K562 (cell line): ENCODE measurements at regions not wholly inside any gene's neighbourhood (a gene's known extent, or its start where the extent isn't known, plus 50 kb on each side); places are given as distances from the start of the nearest gene placed in this dataset.
A peak's percentile ranks its signal among the peaks of the same experiment; 100 is the strongest.

Source experiments
- CHD4 ChIP-seq: fragments of 200-600 bp; sonication (generic); IDR thresholded peaks from 3 replicates; pipeline ENCODE4 v1.6.1; 2012; ENCODE audit warnings: low read depth, mild to moderate bottlenecking, mixed read lengths, low read length, inconsistent platforms; ENCODE audit not compliant: insufficient read depth, insufficient replicate concordance, poor library complexity, severe bottlenecking
- HMBOX1 ChIP-seq: sonication (generic); IDR thresholded peaks from 2 replicates; pipeline ENCODE4 v1.6.1; 2016
- KLF13 ChIP-seq: fragments of 450-650 bp; IDR thresholded peaks from 2 replicates; pipeline ENCODE4 v1.6.1; 2016; ENCODE audit warnings: missing genetic modification characterization, low read depth, mild to moderate bottlenecking, missing compliant biosample characterization, moderate library complexity, borderline replicate concordance
- RFX5 ChIP-seq: IDR thresholded peaks from 2 replicates; pipeline ENCODE4 v1.6.1; 2011; ENCODE audit warnings: low read depth, mild to moderate bottlenecking, improper control_type of control experiment, low read length
- SAFB2 ChIP-seq: fragments of 200-400 bp; formaldehyde crosslinking; IDR thresholded peaks from 2 replicates; pipeline ENCODE4 v1.6.1; 2018; ENCODE audit warnings: borderline replicate concordance, low read length, low read depth, moderate library complexity; ENCODE audit not compliant: severe bottlenecking
- ZBTB17 ChIP-seq: fragments of 450-650 bp; formaldehyde crosslinking; IDR thresholded peaks from 2 replicates; pipeline ENCODE4 v1.4.0; 2020; ENCODE audit warnings: mild to moderate bottlenecking
- ZNF263 ChIP-seq: sonication (generic); formaldehyde crosslinking; IDR thresholded peaks from 2 replicates; pipeline ENCODE4 v1.8.0; 2022; ENCODE audit warnings: mild to moderate bottlenecking, missing genetic modification reagents, borderline replicate concordance
- ZNF668 ChIP-seq: fragments of 250-450 bp; sonication (Bioruptor Pico); IDR thresholded peaks from 2 replicates; pipeline ENCODE4 v1.8.0; 2022; ENCODE audit warnings: mild to moderate bottlenecking, inconsistent platforms
- ZSCAN29 ChIP-seq: fragments of 450-650 bp; IDR thresholded peaks from 2 replicates; pipeline ENCODE4 v1.6.1; 2017
- TF ChIP-seq, protein P1 (sequence below): sonication (generic); formaldehyde crosslinking; IDR thresholded peaks from 2 replicates; pipeline ENCODE4 v1.8.0; 2022; ENCODE audit warnings: missing genetic modification reagents, mild to moderate bottlenecking, borderline replicate concordance
- TF ChIP-seq, protein P2 (sequence below): fragments of 200-800 bp; sonication (Bioruptor generic); IDR thresholded peaks from 2 replicates; pipeline ENCODE4 v1.6.1; 2017; ENCODE audit warnings: missing genetic modification characterization, missing compliant biosample characterization

DNA sequence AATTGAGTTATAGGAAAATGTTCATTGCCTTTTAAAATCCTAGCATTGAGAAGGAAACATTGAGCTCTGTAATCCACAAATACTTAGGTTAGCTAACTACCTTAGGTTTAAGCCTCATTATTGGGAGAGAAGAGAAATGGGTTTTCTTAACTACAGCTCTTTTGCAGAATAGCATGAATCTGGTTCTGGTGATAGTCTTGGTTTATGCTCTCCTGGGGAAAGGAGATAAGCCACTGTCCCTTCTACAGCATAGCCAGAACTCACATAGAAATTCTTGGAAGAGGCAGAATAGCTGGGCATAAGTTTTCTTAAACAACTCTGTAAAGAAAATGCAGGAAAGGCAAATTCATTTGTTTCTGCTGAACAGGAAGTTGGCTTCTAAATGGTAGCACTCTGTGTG, 378.6 kb upstream of the CHRM2 start (continued):
- TF ChIP-seq KLF13 (tag) (no peak), SAFB2 (no peak), ZSCAN29 (0 out of 2 replicates have a peak, but pooled peaks have one; percentile 18), ZNF263 (CRISPR knock-in tag) (no peak), ZNF668 (CRISPR knock-in tag) (no peak), CHD4 (no peak), HMBOX1 (peak; percentile 94), ZBTB17 (no peak), RFX5 (no peak)
- TF ChIP-seq, protein P1, sequence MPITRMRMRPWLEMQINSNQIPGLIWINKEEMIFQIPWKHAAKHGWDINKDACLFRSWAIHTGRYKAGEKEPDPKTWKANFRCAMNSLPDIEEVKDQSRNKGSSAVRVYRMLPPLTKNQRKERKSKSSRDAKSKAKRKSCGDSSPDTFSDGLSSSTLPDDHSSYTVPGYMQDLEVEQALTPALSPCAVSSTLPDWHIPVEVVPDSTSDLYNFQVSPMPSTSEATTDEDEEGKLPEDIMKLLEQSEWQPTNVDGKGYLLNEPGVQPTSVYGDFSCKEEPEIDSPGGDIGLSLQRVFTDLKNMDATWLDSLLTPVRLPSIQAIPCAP (CRISPR knock-in tag), result no peak
- TF ChIP-seq, protein P2, sequence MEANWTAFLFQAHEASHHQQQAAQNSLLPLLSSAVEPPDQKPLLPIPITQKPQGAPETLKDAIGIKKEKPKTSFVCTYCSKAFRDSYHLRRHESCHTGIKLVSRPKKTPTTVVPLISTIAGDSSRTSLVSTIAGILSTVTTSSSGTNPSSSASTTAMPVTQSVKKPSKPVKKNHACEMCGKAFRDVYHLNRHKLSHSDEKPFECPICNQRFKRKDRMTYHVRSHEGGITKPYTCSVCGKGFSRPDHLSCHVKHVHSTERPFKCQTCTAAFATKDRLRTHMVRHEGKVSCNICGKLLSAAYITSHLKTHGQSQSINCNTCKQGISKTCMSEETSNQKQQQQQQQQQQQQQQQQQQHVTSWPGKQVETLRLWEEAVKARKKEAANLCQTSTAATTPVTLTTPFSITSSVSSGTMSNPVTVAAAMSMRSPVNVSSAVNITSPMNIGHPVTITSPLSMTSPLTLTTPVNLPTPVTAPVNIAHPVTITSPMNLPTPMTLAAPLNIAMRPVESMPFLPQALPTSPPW (CRISPR knock-in tag), result no peak
